ENCODE measurements at regions not wholly inside any gene's neighbourhood (a gene's known extent, or its start where the extent isn't known, plus 50 kb on each side); places are given as distances from the start of the nearest gene placed in this dataset.

- no peak for TF ChIP-seq POLR2A (IDR thresholded peaks at IDR 0.05)
- TF ChIP-seq, protein P1, sequence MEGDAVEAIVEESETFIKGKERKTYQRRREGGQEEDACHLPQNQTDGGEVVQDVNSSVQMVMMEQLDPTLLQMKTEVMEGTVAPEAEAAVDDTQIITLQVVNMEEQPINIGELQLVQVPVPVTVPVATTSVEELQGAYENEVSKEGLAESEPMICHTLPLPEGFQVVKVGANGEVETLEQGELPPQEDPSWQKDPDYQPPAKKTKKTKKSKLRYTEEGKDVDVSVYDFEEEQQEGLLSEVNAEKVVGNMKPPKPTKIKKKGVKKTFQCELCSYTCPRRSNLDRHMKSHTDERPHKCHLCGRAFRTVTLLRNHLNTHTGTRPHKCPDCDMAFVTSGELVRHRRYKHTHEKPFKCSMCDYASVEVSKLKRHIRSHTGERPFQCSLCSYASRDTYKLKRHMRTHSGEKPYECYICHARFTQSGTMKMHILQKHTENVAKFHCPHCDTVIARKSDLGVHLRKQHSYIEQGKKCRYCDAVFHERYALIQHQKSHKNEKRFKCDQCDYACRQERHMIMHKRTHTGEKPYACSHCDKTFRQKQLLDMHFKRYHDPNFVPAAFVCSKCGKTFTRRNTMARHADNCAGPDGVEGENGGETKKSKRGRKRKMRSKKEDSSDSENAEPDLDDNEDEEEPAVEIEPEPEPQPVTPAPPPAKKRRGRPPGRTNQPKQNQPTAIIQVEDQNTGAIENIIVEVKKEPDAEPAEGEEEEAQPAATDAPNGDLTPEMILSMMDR (IDR thresholded peaks at IDR 0.05) = no peak
Measured at GRCh38 chr16:5433587-5433986, 336.0 kb upstream of the EEF2KMT start.
